Endothelial cell (in vitro differentiated cells): ENCODE measurements at regions not wholly inside any gene's neighbourhood (a gene's known extent, or its start where the extent isn't known, plus 50 kb on each side); places are given as distances from the start of the nearest gene placed in this dataset.

Experiments
- DNase-seq: peaks from one replicate; pipeline ENCODE4 v3.0.0; 2021; ENCODE audit warnings: low spot score
- H3K27ac Mint-ChIP-seq: one replicate; pipeline ENCODE4 v1.8.0; 2021; ENCODE audit warnings: mixed read lengths, inconsistent platforms; ENCODE audit not compliant: unreplicated experiment
- H3K27me3 Mint-ChIP-seq: one replicate; pipeline ENCODE4 v1.8.0; 2021; ENCODE audit warnings: mild to moderate bottlenecking, moderate library complexity, mixed read lengths, inconsistent platforms; ENCODE audit not compliant: unreplicated experiment
- H3K36me3 Mint-ChIP-seq: one replicate; pipeline ENCODE4 v1.8.0; 2021; ENCODE audit warnings: mild to moderate bottlenecking, low read depth, mixed read lengths, inconsistent platforms; ENCODE audit not compliant: unreplicated experiment
- H3K4me1 Mint-ChIP-seq: one replicate; pipeline ENCODE4 v1.8.0; 2021; ENCODE audit warnings: mild to moderate bottlenecking, mixed read lengths, inconsistent platforms; ENCODE audit not compliant: unreplicated experiment
- H3K4me3 Mint-ChIP-seq: one replicate; pipeline ENCODE4 v1.8.0; 2021; ENCODE audit warnings: mild to moderate bottlenecking, mixed read lengths, inconsistent platforms; ENCODE audit not compliant: unreplicated experiment
- H3K9me3 Mint-ChIP-seq: one replicate; pipeline ENCODE4 v1.8.0; 2021; ENCODE audit warnings: mixed read lengths, inconsistent platforms; ENCODE audit not compliant: unreplicated experiment
- CTCF ChIP-seq: fragments of 200-600 bp; sonication (generic); IDR thresholded peaks from one replicate; pipeline ENCODE4 v1.5.0; 2021; ENCODE audit warnings: antibody characterized with exemption; ENCODE audit not compliant: unreplicated experiment

- Mint-ChIP-seq H3K4me1 (peaks cover 4% of the 10 kb centered on the region), H3K4me3 (no peak overlapping the region), H3K27me3 (no peaks in the 10 kb centered on the region), H3K9me3 (no peaks in the 10 kb centered on the region), H3K36me3 (no peaks in the 10 kb centered on the region), H3K27ac (no peak overlapping the region)
- DNase-seq, result no peak
- TF ChIP-seq CTCF, result no peak
Observed at GRCh38 chr13:72104656-72105180, 237.7 kb upstream of the DACH1 start.

DNA sequence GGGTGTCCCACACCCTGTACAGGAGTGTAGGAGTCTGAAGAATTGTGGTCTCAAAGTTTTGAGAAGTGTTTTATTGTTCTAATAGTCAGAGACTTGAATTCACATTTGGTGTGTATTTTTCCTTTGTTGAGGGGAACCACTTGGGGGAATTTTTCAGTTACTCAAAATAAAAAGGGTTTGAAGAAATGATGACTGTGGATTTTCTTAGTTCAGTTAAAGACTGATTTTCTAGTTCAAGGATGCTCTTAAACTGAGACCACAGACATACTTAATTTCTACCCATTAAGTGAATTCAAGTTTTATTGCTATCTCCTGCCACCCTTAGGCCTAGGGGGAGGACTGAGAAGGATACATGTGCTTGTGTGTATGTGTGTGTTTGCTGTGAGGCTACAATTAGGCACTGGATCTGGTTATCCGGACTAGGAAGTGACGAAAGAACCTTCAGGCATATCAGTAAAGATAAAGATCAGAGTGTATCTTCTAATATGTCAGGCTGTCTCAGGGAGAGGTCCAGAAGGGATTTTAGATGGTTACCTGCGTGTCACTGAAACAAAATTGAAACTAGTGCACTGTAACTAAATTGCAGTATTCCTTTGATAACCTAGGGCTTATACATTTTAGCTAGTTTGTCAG is 234.9 kb upstream of the DACH1 start:
- no peak for DNase-seq
- Mint-ChIP-seq H3K4me3 (no peak overlapping the region), H3K27ac (no peak overlapping the region), H3K36me3 (no peaks in the 10 kb centered on the region), H3K9me3 (no peaks in the 10 kb centered on the region), H3K27me3 (no peaks in the 10 kb centered on the region), H3K4me1 (peaks cover 4% of the 10 kb centered on the region)
- no peak for TF ChIP-seq CTCF

DNA sequence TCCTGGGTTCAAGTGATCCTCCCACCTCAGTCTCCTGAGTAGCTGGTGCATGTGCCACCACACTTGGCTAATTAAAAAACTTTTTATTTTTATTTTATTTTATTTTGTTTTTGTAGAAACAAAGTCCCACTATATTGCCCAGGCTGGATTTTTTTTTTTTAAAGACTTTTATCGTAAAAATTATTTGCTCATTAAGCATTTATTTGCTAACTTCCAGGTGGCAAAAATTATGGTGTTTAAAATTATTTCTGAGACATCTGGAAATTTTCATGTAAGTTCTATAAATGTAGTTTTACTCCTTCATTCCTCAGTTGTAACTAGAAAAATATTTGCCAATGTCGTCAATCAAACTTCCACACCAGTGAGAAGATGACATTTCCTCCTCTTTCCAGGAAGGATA is 233.3 kb upstream of the DACH1 start:
- Mint-ChIP-seq H3K9me3 (no peaks in the 10 kb centered on the region), H3K4me1 (peaks cover 4% of the 10 kb centered on the region), H3K27me3 (no peaks in the 10 kb centered on the region), H3K36me3 (no peaks in the 10 kb centered on the region), H3K27ac (no peak overlapping the region), H3K4me3 (no peak overlapping the region)
- TF ChIP-seq CTCF, result no peak
- no peak for DNase-seq

GRCh38 chr13:72097568-72097967 is 230.6 kb upstream of the DACH1 start:
- DNase-seq, result no peak
- H3K4me3 Mint-ChIP-seq, result no peak overlapping the region
- peaks cover 4% of the 10 kb centered on the region for H3K4me1 Mint-ChIP-seq
- TF ChIP-seq CTCF, result no peak
- H3K36me3 Mint-ChIP-seq, result no peaks in the 10 kb centered on the region
- no peak overlapping the region for H3K27ac Mint-ChIP-seq
- no peaks in the 10 kb centered on the region for H3K27me3 Mint-ChIP-seq
- no peaks in the 10 kb centered on the region for H3K9me3 Mint-ChIP-seq

GRCh38 chr13:72093262-72093661 is 226.3 kb upstream of the DACH1 start:
- DNase-seq, result no peak
- no peaks in the 10 kb centered on the region for H3K9me3 Mint-ChIP-seq
- H3K27me3 Mint-ChIP-seq, result no peaks in the 10 kb centered on the region
- no peaks in the 10 kb centered on the region for H3K36me3 Mint-ChIP-seq
- no peak for TF ChIP-seq CTCF
- H3K4me3 Mint-ChIP-seq, result no peak overlapping the region
- no peak overlapping the region for H3K27ac Mint-ChIP-seq
- H3K4me1 Mint-ChIP-seq, result no peaks in the 10 kb centered on the region
